H9 (cell line): ENCODE measurements at regions not wholly inside any gene's neighbourhood (a gene's known extent, or its start where the extent isn't known, plus 50 kb on each side); places are given as distances from the start of the nearest gene placed in this dataset.
"Not testable (repeated sequence)": the region's sequence is repeated elsewhere in the genome, so short reads cannot be mapped to it uniquely, and the experiment has no call there.

Experiments used
- DNase-seq: peaks from one replicate; pipeline ENCODE4 v3.0.0-alpha.2; 2017
- H2AFZ ChIP-seq: one replicate; pipeline ENCODE4 v1.6.1; 2013; ENCODE audit warnings: mild to moderate bottlenecking, low read length, control low read depth, moderate library complexity
- H2AK5ac ChIP-seq: 2 replicates; pipeline ENCODE4 v1.6.1; 2013; ENCODE audit warnings: low read length, control low read depth, mixed read lengths; ENCODE audit not compliant: insufficient read length
- H2BK120ac ChIP-seq: one replicate; pipeline ENCODE4 v1.6.1; 2013; ENCODE audit warnings: low read depth, mild to moderate bottlenecking, low read length, control low read depth, inconsistent platforms; ENCODE audit not compliant: poor library complexity, severe bottlenecking
- H2BK12ac ChIP-seq: 2 replicates; pipeline ENCODE4 v1.6.1; 2013; ENCODE audit warnings: low read length, control low read depth, mixed read lengths, low read depth; ENCODE audit not compliant: insufficient read length
- H2BK15ac ChIP-seq: 2 replicates; pipeline ENCODE4 v1.6.1; 2013; ENCODE audit warnings: low read depth, low read length, control low read depth
- H2BK20ac ChIP-seq: one replicate; pipeline ENCODE4 v1.6.1; 2013; ENCODE audit warnings: low read depth, mild to moderate bottlenecking, low read length, control low read depth, inconsistent platforms; ENCODE audit not compliant: poor library complexity, severe bottlenecking
- H2BK5ac ChIP-seq: 2 replicates; pipeline ENCODE4 v1.6.1; 2013; ENCODE audit warnings: low read length, control low read depth, mixed read lengths; ENCODE audit not compliant: insufficient read length
- H3K14ac ChIP-seq: 2 replicates; pipeline ENCODE4 v1.6.1; 2013; ENCODE audit warnings: low read length, control low read depth; ENCODE audit not compliant: insufficient read depth
- H3K18ac ChIP-seq: 2 replicates; pipeline ENCODE4 v1.6.1; 2013; ENCODE audit warnings: low read depth, mild to moderate bottlenecking, mixed read lengths, low read length, control low read depth; ENCODE audit not compliant: insufficient read length
- H3K23ac ChIP-seq: 2 replicates; pipeline ENCODE4 v1.6.1; 2013; ENCODE audit warnings: low read length, control low read depth, mixed read lengths, low read depth; ENCODE audit not compliant: insufficient read length
- H3K23me2 ChIP-seq: 2 replicates; pipeline ENCODE4 v1.6.1; 2013; ENCODE audit warnings: low read depth, mild to moderate bottlenecking, mixed read lengths, low read length, control low read depth; ENCODE audit not compliant: insufficient read length, poor library complexity, severe bottlenecking
- H3K27ac ChIP-seq: 2 replicates; pipeline ENCODE4 v1.5.1; 2013; ENCODE audit warnings: low read length, control low read depth, mixed read lengths, low read depth; ENCODE audit not compliant: insufficient read length
- H3K27me3 ChIP-seq: 2 replicates; pipeline ENCODE4 v1.6.1; 2013; ENCODE audit warnings: low read length, control low read depth, inconsistent platforms; ENCODE audit not compliant: insufficient read depth
- H3K4ac ChIP-seq: 2 replicates; pipeline ENCODE4 v1.6.1; 2013; ENCODE audit warnings: low read depth, mild to moderate bottlenecking, control low read depth, inconsistent platforms, low read length, moderate library complexity
- H3K4me1 ChIP-seq: 2 replicates; pipeline ENCODE4 v1.6.1; 2013; ENCODE audit warnings: low read length, control low read depth, inconsistent platforms; ENCODE audit not compliant: insufficient read depth
- H3K4me2 ChIP-seq: 2 replicates; pipeline ENCODE4 v1.6.1; 2013; ENCODE audit warnings: low read length, control low read depth, mixed read lengths; ENCODE audit not compliant: insufficient read length, insufficient read depth
- H3K56ac ChIP-seq: 2 replicates; pipeline ENCODE4 v1.6.1; 2013; ENCODE audit warnings: low read depth, mild to moderate bottlenecking, mixed read lengths, low read length, control low read depth; ENCODE audit not compliant: insufficient read length
- H3K79me1 ChIP-seq: 2 replicates; pipeline ENCODE4 v1.6.1; 2013; ENCODE audit warnings: low read depth, mild to moderate bottlenecking, moderate library complexity, low read length, control low read depth, inconsistent platforms; ENCODE audit not compliant: insufficient read depth, poor library complexity, severe bottlenecking
- H3K79me2 ChIP-seq: 2 replicates; pipeline ENCODE4 v1.6.1; 2013; ENCODE audit warnings: low read length, control low read depth, inconsistent platforms; ENCODE audit not compliant: insufficient read depth
- H3K9ac ChIP-seq: 2 replicates; pipeline ENCODE4 v1.6.1; 2013; ENCODE audit warnings: low read length, control low read depth, mixed read lengths; ENCODE audit not compliant: insufficient read length; ENCODE audit errors: extremely low read depth
- H3K9me3 ChIP-seq: one replicate; pipeline ENCODE4 v1.6.1; 2013; ENCODE audit warnings: low read depth, low read length, inconsistent platforms; ENCODE audit not compliant: control insufficient read depth
- H3T11ph ChIP-seq: one replicate; pipeline ENCODE4 v1.6.1; 2013; ENCODE audit warnings: mild to moderate bottlenecking, low read length, control low read depth, inconsistent platforms
- H4K20me1 ChIP-seq: one replicate; pipeline ENCODE4 v1.6.1; 2013; ENCODE audit not compliant: control insufficient read depth, insufficient read length, insufficient read depth
- H4K5ac ChIP-seq: 2 replicates; pipeline ENCODE4 v1.6.1; 2013; ENCODE audit warnings: low read depth, mild to moderate bottlenecking, mixed read lengths, low read length, control low read depth; ENCODE audit not compliant: insufficient read length
- H4K8ac ChIP-seq: replicated peaks from 2 replicates; pipeline ENCODE4 v1.6.1; 2013; ENCODE audit warnings: low read length, control low read depth, mixed read lengths, low read depth; ENCODE audit not compliant: insufficient read length
- H4K91ac ChIP-seq: 2 replicates; pipeline ENCODE4 v1.6.1; 2013; ENCODE audit warnings: low read depth, mild to moderate bottlenecking, moderate library complexity, mixed read lengths, low read length, control low read depth; ENCODE audit not compliant: insufficient read length
- H3K27ac Mint-ChIP-seq, 3 experiments: 2 replicates in 2 of 3; 3 replicates in 1 of 3; pipeline ENCODE4 v1.8.0; 2020 to 2021; ENCODE audit warnings: mixed read lengths in 3 of 3, mild to moderate bottlenecking in 1 of 3, moderate library complexity in 1 of 3
- H3K27me3 Mint-ChIP-seq: 2 replicates; pipeline ENCODE4 v1.8.0; 2021; ENCODE audit warnings: low read depth, mild to moderate bottlenecking, moderate library complexity, mixed read lengths
- H3K36me3 Mint-ChIP-seq, 3 experiments: 2 replicates in 2 of 3; 3 replicates in 1 of 3; pipeline ENCODE4 v1.8.0; 2020 to 2021; ENCODE audit warnings: low read depth in 3 of 3, mixed read lengths in 3 of 3; ENCODE audit not compliant: insufficient read depth in 1 of 3
- H3K4me1 Mint-ChIP-seq, 2 experiments: 2 replicates each; pipeline ENCODE4 v1.8.0; 2020; ENCODE audit warnings: mixed read lengths in 2 of 2
- H3K4me3 Mint-ChIP-seq, 2 experiments: 2 replicates in 1 of 2; 3 replicates in 1 of 2; pipeline ENCODE4 v1.8.0; 2020 to 2021; ENCODE audit warnings: mild to moderate bottlenecking in 2 of 2, mixed read lengths in 2 of 2, moderate library complexity in 1 of 2
- H3K9me3 Mint-ChIP-seq, 2 experiments: 2 replicates in 1 of 2; 3 replicates in 1 of 2; pipeline ENCODE4 v1.8.0; 2020; ENCODE audit warnings: mild to moderate bottlenecking in 2 of 2, mixed read lengths in 2 of 2, moderate library complexity in 1 of 2
- CTCF ChIP-seq: fragments of 200-600 bp; sonication (generic); conservative IDR thresholded peaks from 3 replicates; pipeline ENCODE4 v1.8.0; 2021; ENCODE audit warnings: antibody characterized with exemption, mild to moderate bottlenecking
- WGBS: extraction: QIAGEN DNeasy Blood & Tissue Kit; methylation state at CpG from one replicate; pipeline ENCODE4 v1.1.7; 2013; ENCODE audit warnings: missing lambda C conversion rate, low lambda C conversion rate, mixed read lengths; ENCODE audit not compliant: insufficient read length; ENCODE audit errors: extremely low coverage; 5-methylcytosine and 5-hydroxymethylcytosine counted together

- no peak overlapping the region for H2AK5ac ChIP-seq
- WGBS, result no CpG with 5 or more reads among the region's 3 CpGs
- no peak overlapping the region for H3K9ac ChIP-seq
- no peak overlapping the region for H3K4ac ChIP-seq
- H4K91ac ChIP-seq, result no peak overlapping the region
- no peak overlapping the region for H2BK15ac ChIP-seq
- H3K56ac ChIP-seq, result no peak overlapping the region
- no peak overlapping the region for H2AFZ ChIP-seq
- H3K4me1 Mint-ChIP-seq, result no peaks in the 10 kb centered on the region
- H3K27me3 Mint-ChIP-seq, result no peaks in the 10 kb centered on the region; the same call in 1 of the 2 replicates
- no peaks in the 10 kb centered on the region for H3K4me1 ChIP-seq
- no peak overlapping the region for H3K14ac ChIP-seq
- no peak for TF ChIP-seq CTCF
- H3T11ph ChIP-seq, result no peak overlapping the region
- no peak overlapping the region for H2BK5ac ChIP-seq
- no peak overlapping the region for H3K18ac ChIP-seq
- H3K9me3 ChIP-seq, result no peaks in the 10 kb centered on the region
- H3K79me1 ChIP-seq, result no peaks in the 10 kb centered on the region
- no peaks in the 10 kb centered on the region for H3K79me2 ChIP-seq
- H4K8ac ChIP-seq, result no peak overlapping the region
- peaks cover 2 to 8% (median 6%) of the 10 kb centered on the region in 3 experiments; a peak in 2 of 7 replicates for H3K36me3 Mint-ChIP-seq
- H3K9me3 Mint-ChIP-seq, result peaks cover 2 to 8% of the 10 kb centered on the region in 2 experiments; a peak in 4 of 5 replicates
- H2BK12ac ChIP-seq, result no peak overlapping the region
- H4K5ac ChIP-seq, result no peak overlapping the region
- H3K27ac Mint-ChIP-seq, result no peak overlapping the region
- H2BK120ac ChIP-seq, result no peak overlapping the region
- no peaks in the 10 kb centered on the region for H4K20me1 ChIP-seq
- H3K4me3 Mint-ChIP-seq, result no peak overlapping the region
- DNase-seq, result no peak
- H3K4me2 ChIP-seq, result no peak overlapping the region
- H2BK20ac ChIP-seq, result no peak overlapping the region
- H3K27me3 ChIP-seq, result no peaks in the 10 kb centered on the region
- H3K23me2 ChIP-seq, result no peaks in the 10 kb centered on the region
- no peak overlapping the region for H3K27ac ChIP-seq
- H3K23ac ChIP-seq, result no peak overlapping the region
Measured at GRCh38 chr6:135731116-135731515, 120.4 kb upstream of the PDE7B start.

GRCh38 chr6:135736351-135736750 is 115.2 kb upstream of the PDE7B start:
- H3T11ph ChIP-seq, H3K27me3 Mint-ChIP-seq, H3K4me3 Mint-ChIP-seq, H3K79me1 ChIP-seq, H3K79me2 ChIP-seq, H2AFZ ChIP-seq, H4K5ac ChIP-seq, H3K9me3 ChIP-seq, H3K23me2 ChIP-seq, H3K4me2 ChIP-seq, H4K8ac ChIP-seq, H3K4me1 Mint-ChIP-seq, H2AK5ac ChIP-seq, H3K18ac ChIP-seq, H3K4ac ChIP-seq, H3K36me3 Mint-ChIP-seq, H3K4me1 ChIP-seq, H2BK5ac ChIP-seq, H3K23ac ChIP-seq, H4K91ac ChIP-seq, H3K14ac ChIP-seq, H3K9ac ChIP-seq, H3K27ac ChIP-seq, H3K27ac Mint-ChIP-seq, H2BK12ac ChIP-seq, DNase-seq, H3K27me3 ChIP-seq, H4K20me1 ChIP-seq, H2BK15ac ChIP-seq, H2BK120ac ChIP-seq, H3K56ac ChIP-seq, H2BK20ac ChIP-seq, H3K9me3 Mint-ChIP-seq: not testable (repeated sequence)
- no CpG with 5 or more reads among the region's 6 CpGs for WGBS
